HFFc6 (cell line): ENCODE measurements at regions not wholly inside any gene's neighbourhood (a gene's known extent, or its start where the extent isn't known, plus 50 kb on each side); places are given as distances from the start of the nearest gene placed in this dataset.
"Not testable (repeated sequence)": the region's sequence is repeated elsewhere in the genome, so short reads cannot be mapped to it uniquely, and the experiment has no call there.

Experiments used
- DNase-seq: peaks from one replicate; pipeline ENCODE4 v3.0.0-alpha.2; 2018
- H3K27ac Mint-ChIP-seq: 2 replicates; pipeline ENCODE4 v1.8.0; 2020; ENCODE audit warnings: mild to moderate bottlenecking, mixed read lengths
- H3K27me3 Mint-ChIP-seq: 2 replicates; pipeline ENCODE4 v1.8.0; 2021; ENCODE audit warnings: mild to moderate bottlenecking, moderate library complexity, mixed read lengths; ENCODE audit not compliant: insufficient read depth
- H3K36me3 Mint-ChIP-seq: 2 replicates; pipeline ENCODE4 v1.8.0; 2021; ENCODE audit warnings: low read depth, mixed read lengths
- H3K4me1 Mint-ChIP-seq: 2 replicates; pipeline ENCODE4 v1.8.0; 2020; ENCODE audit warnings: low read depth, mixed read lengths
- H3K4me3 Mint-ChIP-seq: 2 replicates; pipeline ENCODE4 v1.8.0; 2020; ENCODE audit warnings: mild to moderate bottlenecking, moderate library complexity, mixed read lengths
- H3K9me3 Mint-ChIP-seq: 2 replicates; pipeline ENCODE4 v1.8.0; 2020; ENCODE audit warnings: mild to moderate bottlenecking, mixed read lengths
- TF ChIP-seq, protein P1 (sequence below): fragments of 200-600 bp; sonication (generic); IDR thresholded peaks from 2 replicates; pipeline ENCODE4 v1.5.0; 2021; ENCODE audit warnings: antibody characterized with exemption, mild to moderate bottlenecking

DNA sequence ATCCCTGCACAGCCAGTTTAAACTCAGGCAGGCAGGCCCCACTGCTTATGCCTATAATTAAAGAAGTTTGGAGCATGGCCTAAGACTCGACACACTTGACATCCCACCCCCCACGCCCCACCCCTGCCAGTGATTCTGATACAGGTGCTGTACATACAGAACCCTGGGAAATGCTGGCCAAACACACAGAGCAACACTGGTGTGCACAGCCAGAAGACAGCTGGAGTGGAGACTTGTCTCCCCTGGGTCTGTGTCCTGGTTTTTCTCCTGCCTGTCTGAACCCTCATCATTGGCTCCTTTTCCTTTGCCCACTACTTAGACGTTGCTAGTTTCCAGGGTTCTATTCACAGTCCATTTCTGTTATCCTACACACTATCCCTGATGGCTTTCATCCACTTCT lies 76.8 kb downstream of the DLEU7 start:
- Mint-ChIP-seq H3K9me3 (no peaks in the 10 kb centered on the region), H3K36me3 (no peaks in the 10 kb centered on the region), H3K4me3 (no peak overlapping the region), H3K4me1 (no peaks in the 10 kb centered on the region), H3K27ac (no peak overlapping the region), H3K27me3 (peaks cover 41% of the 10 kb centered on the region)
- TF ChIP-seq, protein P1, sequence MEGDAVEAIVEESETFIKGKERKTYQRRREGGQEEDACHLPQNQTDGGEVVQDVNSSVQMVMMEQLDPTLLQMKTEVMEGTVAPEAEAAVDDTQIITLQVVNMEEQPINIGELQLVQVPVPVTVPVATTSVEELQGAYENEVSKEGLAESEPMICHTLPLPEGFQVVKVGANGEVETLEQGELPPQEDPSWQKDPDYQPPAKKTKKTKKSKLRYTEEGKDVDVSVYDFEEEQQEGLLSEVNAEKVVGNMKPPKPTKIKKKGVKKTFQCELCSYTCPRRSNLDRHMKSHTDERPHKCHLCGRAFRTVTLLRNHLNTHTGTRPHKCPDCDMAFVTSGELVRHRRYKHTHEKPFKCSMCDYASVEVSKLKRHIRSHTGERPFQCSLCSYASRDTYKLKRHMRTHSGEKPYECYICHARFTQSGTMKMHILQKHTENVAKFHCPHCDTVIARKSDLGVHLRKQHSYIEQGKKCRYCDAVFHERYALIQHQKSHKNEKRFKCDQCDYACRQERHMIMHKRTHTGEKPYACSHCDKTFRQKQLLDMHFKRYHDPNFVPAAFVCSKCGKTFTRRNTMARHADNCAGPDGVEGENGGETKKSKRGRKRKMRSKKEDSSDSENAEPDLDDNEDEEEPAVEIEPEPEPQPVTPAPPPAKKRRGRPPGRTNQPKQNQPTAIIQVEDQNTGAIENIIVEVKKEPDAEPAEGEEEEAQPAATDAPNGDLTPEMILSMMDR: no peak
- no peak for DNase-seq

DNA sequence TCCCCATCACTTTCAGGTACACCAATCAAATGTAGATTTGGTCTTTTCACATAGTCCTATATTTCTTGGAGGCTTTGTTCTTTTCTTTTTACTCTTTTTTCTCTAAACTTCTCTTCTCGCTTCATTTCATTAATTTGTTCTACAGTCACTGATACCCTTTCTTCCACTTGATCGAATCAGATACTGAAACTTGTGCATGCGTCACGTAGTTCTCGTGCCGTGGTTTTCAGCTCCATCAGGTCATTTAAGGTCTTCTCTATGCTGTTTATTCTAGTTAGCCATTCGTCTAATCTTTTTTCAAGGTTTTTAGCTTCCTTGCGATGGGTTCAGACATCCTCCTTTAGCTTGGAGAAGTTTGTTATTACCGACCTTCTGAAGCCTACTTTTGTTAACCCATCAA lies 70.6 kb downstream of the DLEU7 start:
- not testable (repeated sequence) for H3K9me3 Mint-ChIP-seq, H3K36me3 Mint-ChIP-seq, H3K4me1 Mint-ChIP-seq, DNase-seq, H3K27ac Mint-ChIP-seq, H3K4me3 Mint-ChIP-seq
- peaks cover 16% of the 10 kb centered on the region for H3K27me3 Mint-ChIP-seq
